SHP77 (cell line): ENCODE measurements at regions not wholly inside any gene's neighbourhood (a gene's known extent, or its start where the extent isn't known, plus 50 kb on each side); places are given as distances from the start of the nearest gene placed in this dataset.
A peak's percentile ranks its signal among the peaks of the same experiment; 100 is the strongest.

Experiments used
- DNase-seq, 2 experiments: peaks; one replicate each; lab custom pipeline; 2025; lab: John Stamatoyannopoulos, UW

- DNase-seq: no peak
These were observed 89.9 kb upstream of the MAGI1 start for GRCh38 chr3:66128623-66129022.

- DNase-seq: no peak
These were observed 82.6 kb upstream of the MAGI1 start for GRCh38 chr3:66121318-66121717.

GRCh38 chr3:66115858-66116654 is 77.3 kb upstream of the MAGI1 start:
- peak in 1 of 2 experiments; percentile 2 for DNase-seq

GRCh38 chr3:66113542-66113941 is 74.8 kb upstream of the MAGI1 start:
- DNase-seq: no peak

GRCh38 chr3:66110840-66111239 is 72.1 kb upstream of the MAGI1 start:
- peak in 1 of 2 experiments; percentile 9 for DNase-seq

GRCh38 chr3:66107855-66108254 is 69.1 kb upstream of the MAGI1 start:
- no peak for DNase-seq

GRCh38 chr3:66106788-66107187 is 68.1 kb upstream of the MAGI1 start:
- DNase-seq: no peak

- DNase-seq: no peak
These were observed 65.8 kb upstream of the MAGI1 start for GRCh38 chr3:66104535-66104934.

- DNase-seq: no peak
These were observed 65.0 kb upstream of the MAGI1 start for GRCh38 chr3:66103729-66104128.

- no peak for DNase-seq
These were observed 63.2 kb upstream of the MAGI1 start for GRCh38 chr3:66101901-66102300.

- no peak for DNase-seq
These were observed 60.9 kb upstream of the MAGI1 start for GRCh38 chr3:66099541-66100065.

- DNase-seq: no peak
These were observed 59.7 kb upstream of the MAGI1 start for GRCh38 chr3:66098436-66098835.

- DNase-seq: no peak
These were observed 58.9 kb upstream of the MAGI1 start for GRCh38 chr3:66097647-66098046.

- DNase-seq: no peak
These were observed 56.7 kb upstream of the MAGI1 start for GRCh38 chr3:66095295-66096001.

GRCh38 chr3:66093981-66094380 is 55.3 kb upstream of the MAGI1 start:
- DNase-seq: no peak

GRCh38 chr3:66092175-66092995 is 53.7 kb upstream of the MAGI1 start:
- no peak for DNase-seq
